Progenitor cell of endocrine pancreas (in vitro differentiated cells): ENCODE measurements at regions not wholly inside any gene's neighbourhood (a gene's known extent, or its start where the extent isn't known, plus 50 kb on each side); places are given as distances from the start of the nearest gene placed in this dataset.

Source experiments
- DNase-seq: peaks from one replicate; pipeline ENCODE4 v3.0.0; 2021; ENCODE audit warnings: low spot score; ENCODE audit not compliant: unreplicated experiment
- H3K27ac Mint-ChIP-seq: 2 replicates; pipeline ENCODE4 v1.8.0; 2021; ENCODE audit warnings: mild to moderate bottlenecking, moderate library complexity, mixed read lengths
- H3K27me3 Mint-ChIP-seq: 2 replicates; pipeline ENCODE4 v1.8.0; 2021; ENCODE audit warnings: mixed read lengths
- H3K36me3 Mint-ChIP-seq: 2 replicates; pipeline ENCODE4 v1.8.0; 2022; ENCODE audit warnings: mixed read lengths; ENCODE audit not compliant: insufficient read depth
- H3K4me1 Mint-ChIP-seq: 2 replicates; pipeline ENCODE4 v1.8.0; 2021; ENCODE audit warnings: low read depth, mixed read lengths
- H3K4me3 Mint-ChIP-seq: 2 replicates; pipeline ENCODE4 v1.8.0; 2021; ENCODE audit warnings: low read depth, mild to moderate bottlenecking, moderate library complexity, mixed read lengths
- H3K9me3 Mint-ChIP-seq: 2 replicates; pipeline ENCODE4 v1.8.0; 2021; ENCODE audit warnings: low read depth, mixed read lengths
- TF ChIP-seq, protein P1 (sequence below): fragments of 200-600 bp; sonication (generic); IDR thresholded peaks from one replicate; pipeline ENCODE4 v1.5.0; 2021; ENCODE audit warnings: antibody characterized with exemption, mild to moderate bottlenecking; ENCODE audit not compliant: unreplicated experiment

DNA sequence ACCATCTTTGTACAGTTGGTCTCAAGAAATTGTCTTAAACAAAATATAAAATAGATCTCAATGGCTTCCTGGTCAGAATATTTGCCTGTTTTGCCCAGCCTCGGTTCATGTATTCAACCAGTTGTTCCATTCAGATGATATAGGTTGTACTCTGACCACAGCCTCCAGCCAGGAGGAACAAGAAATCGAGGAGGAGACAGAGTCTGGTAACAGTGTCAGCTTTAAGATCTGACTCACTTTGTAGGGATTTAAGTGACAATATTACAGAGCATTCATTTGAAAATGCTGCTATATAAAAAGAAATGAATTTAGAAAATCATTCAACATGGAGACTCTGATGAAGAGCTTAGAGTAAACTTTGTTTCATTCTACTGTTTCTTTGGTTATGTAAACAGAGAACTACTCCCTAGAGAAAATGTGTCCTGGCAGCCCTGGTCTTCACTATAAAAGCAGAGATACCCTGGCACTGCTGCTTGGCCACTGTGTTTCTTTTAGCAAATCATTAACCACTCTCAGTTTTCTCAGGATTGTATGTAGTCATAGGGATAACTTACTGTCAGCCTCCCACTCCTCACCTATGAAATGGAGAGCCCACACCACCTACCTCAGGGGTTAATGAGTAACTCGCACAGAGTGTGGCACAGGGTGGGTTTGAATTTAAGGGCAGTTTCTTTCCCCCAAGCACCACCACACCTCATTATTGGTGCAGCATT, 53.5 kb downstream of the PAGE2 start:
- Mint-ChIP-seq H3K4me1 (peaks cover 22% of the 10 kb centered on the region), H3K27ac (peak overlapping the region; percentile 92), H3K27me3 (no peaks in the 10 kb centered on the region), H3K36me3 (peaks cover 11% of the 10 kb centered on the region), H3K4me3 (peak overlapping the region; percentile 39), H3K9me3 (peaks cover 31% of the 10 kb centered on the region)
- no peak for DNase-seq
- TF ChIP-seq, protein P1, sequence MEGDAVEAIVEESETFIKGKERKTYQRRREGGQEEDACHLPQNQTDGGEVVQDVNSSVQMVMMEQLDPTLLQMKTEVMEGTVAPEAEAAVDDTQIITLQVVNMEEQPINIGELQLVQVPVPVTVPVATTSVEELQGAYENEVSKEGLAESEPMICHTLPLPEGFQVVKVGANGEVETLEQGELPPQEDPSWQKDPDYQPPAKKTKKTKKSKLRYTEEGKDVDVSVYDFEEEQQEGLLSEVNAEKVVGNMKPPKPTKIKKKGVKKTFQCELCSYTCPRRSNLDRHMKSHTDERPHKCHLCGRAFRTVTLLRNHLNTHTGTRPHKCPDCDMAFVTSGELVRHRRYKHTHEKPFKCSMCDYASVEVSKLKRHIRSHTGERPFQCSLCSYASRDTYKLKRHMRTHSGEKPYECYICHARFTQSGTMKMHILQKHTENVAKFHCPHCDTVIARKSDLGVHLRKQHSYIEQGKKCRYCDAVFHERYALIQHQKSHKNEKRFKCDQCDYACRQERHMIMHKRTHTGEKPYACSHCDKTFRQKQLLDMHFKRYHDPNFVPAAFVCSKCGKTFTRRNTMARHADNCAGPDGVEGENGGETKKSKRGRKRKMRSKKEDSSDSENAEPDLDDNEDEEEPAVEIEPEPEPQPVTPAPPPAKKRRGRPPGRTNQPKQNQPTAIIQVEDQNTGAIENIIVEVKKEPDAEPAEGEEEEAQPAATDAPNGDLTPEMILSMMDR = no peak

DNA sequence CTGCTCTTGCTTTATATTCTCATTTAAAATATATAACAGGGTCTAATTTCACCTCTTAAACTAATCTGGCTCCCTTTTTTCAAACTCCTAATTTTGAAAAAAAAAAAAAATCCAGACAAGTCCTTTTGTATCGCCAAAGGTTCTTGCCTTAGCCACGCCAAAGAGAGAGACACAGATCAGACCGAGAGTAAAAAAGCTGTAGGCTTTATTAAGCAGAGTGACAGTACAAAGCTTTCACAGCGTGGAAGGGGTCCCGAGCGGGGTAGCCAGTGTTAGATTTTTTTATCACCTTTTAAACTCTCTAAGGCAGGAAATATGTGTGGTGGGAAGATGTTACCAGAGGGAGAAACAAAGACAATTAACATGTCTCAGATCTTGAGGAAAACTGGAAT, 54.1 kb downstream of the PAGE2 start:
- Mint-ChIP-seq H3K27me3 (no peaks in the 10 kb centered on the region), H3K36me3 (peaks cover 11% of the 10 kb centered on the region), H3K4me3 (peak overlapping the region; percentile 39), H3K4me1 (peaks cover 22% of the 10 kb centered on the region), H3K27ac (peak overlapping the region; percentile 92), H3K9me3 (peaks cover 31% of the 10 kb centered on the region)
- TF ChIP-seq, protein P1 = no peak
- DNase-seq = no peak

DNA sequence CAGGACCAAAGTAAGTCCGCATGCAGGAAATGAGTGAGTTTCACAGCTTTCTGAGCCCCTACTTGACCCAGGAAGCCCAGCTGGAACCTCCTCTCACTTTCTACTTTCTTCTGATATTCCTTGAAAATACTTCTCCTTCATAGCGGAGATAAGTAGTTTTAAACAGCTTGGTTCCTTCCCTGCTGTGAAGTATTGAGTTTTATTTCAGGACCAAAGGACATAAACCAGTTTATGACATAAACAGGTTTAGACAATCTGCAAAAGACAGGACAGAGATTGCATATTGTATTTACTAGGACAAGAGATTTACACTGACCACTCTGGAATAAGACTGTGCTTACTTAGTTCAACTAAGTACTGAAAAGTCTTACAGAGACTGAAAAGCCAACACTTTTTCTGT, 54.8 kb downstream of the PAGE2 start:
- DNase-seq = no peak
- Mint-ChIP-seq H3K27ac (peak overlapping the region; percentile 92), H3K4me1 (peaks cover 22% of the 10 kb centered on the region), H3K4me3 (peak overlapping the region; percentile 39), H3K9me3 (peaks cover 26% of the 10 kb centered on the region), H3K36me3 (peaks cover 11% of the 10 kb centered on the region), H3K27me3 (no peaks in the 10 kb centered on the region)
- TF ChIP-seq, protein P1 = no peak

DNA sequence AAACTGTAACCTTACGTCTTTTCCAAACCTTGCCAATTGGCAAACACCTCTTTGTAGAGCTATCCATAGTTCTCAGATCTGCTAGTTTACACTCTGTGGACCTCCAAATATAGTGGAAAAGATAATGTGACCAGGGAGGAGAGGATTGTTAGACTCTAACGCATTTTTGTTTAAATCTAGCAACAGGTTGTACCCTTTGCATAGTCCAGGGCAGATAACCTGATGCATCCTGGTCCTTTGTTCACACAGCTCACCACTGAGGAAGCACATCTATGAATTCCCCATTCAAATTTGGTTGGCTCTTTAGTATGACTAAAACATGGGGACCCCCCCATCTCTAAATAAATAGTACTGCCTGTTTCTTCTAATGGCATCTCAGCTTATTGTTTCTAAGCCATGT, 55.9 kb downstream of the PAGE2 start:
- TF ChIP-seq, protein P1 = no peak
- Mint-ChIP-seq H3K9me3 (peaks cover 24% of the 10 kb centered on the region), H3K4me1 (peaks cover 28% of the 10 kb centered on the region), H3K36me3 (peaks cover 9% of the 10 kb centered on the region), H3K27ac (peak overlapping the region; percentile 39), H3K4me3 (no peak overlapping the region), H3K27me3 (no peaks in the 10 kb centered on the region)
- DNase-seq = no peak

DNA sequence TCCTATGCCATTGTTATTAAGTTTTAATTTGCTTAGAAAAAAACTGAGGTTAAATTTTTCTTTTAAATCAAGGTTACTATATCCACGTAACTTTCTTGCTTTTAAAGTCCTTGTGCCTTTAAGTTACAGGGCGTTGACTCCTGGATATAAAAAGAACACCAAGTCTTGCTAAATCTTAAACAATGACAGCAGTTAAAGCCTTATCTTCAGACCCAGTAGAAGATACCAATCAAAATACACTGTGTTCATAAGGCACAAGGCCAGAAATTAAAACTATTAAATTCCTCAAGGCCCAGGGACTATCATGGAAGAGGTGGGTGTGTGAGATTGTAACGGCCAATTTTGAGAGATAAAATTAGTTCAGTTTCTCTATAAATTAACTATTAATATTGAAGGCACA, 60.4 kb downstream of the PAGE2 start:
- Mint-ChIP-seq H3K27ac (peak overlapping the region; percentile 91), H3K36me3 (peaks cover 5% of the 10 kb centered on the region), H3K27me3 (no peaks in the 10 kb centered on the region), H3K4me1 (peaks cover 34% of the 10 kb centered on the region), H3K9me3 (peaks cover 19% of the 10 kb centered on the region), H3K4me3 (no peak overlapping the region)
- no peak for DNase-seq
- TF ChIP-seq, protein P1 = no peak
